ENCODE measurements at regions not wholly inside any gene's neighbourhood (a gene's known extent, or its start where the extent isn't known, plus 50 kb on each side); places are given as distances from the start of the nearest gene placed in this dataset.

GRCh38 chr6:8551386-8551785 is 116.0 kb upstream of the SLC35B3 start:
- ChIA-PET CTCF (no interaction called here), POLR2A (ENCODE audit: unreplicated experiment) (no interaction called here)
- Histone ChIP-seq H3K4me2 (ENCODE audit: low read depth, low read length) (no peak overlapping the region), H3K23ac (ENCODE audit: low read depth, low read length) (no peak overlapping the region), H2AFZ (replicated peaks; ENCODE audit: low read length, poor library complexity) (no peak overlapping the region), H2BK15ac (ENCODE audit: low read depth, low read length) (no peak overlapping the region), H3K9me1 (ENCODE audit: insufficient read depth, low read length) (no peaks in the 10 kb centered on the region), H3K27ac (ENCODE audit: insufficient read depth, low read length) (no peak overlapping the region), H2BK5ac (ENCODE audit: low read depth, low read length, poor library complexity, severe bottlenecking) (no peak overlapping the region), H3K27me3 (ENCODE audit: control insufficient read depth, insufficient read depth, low read length) (no peaks in the 10 kb centered on the region), H2BK20ac (ENCODE audit: low read depth, low read length) (no peak overlapping the region), H3K9me3 (ENCODE audit: control insufficient read depth, insufficient read depth, low read length) (peaks cover 7% of the 10 kb centered on the region), H3K56ac (ENCODE audit: extremely low read depth, insufficient read depth, low read length) (no peak overlapping the region), H3K4ac (ENCODE audit: low read depth, low read length) (no peak overlapping the region), H4K20me1 (ENCODE audit: insufficient read depth, low read length) (no peaks in the 10 kb centered on the region), H3K9ac (ENCODE audit: low read depth, low read length) (no peak overlapping the region), H4K8ac (ENCODE audit: low read depth in 2 of 2, low read length in 2 of 2) (no peak overlapping the region), H3K36me3 (ENCODE audit: control insufficient read depth, insufficient read depth, low read length) (no peaks in the 10 kb centered on the region), H3K4me3 (ENCODE audit: insufficient read depth, low read depth, low read length) (no peak overlapping the region), H2AK5ac (ENCODE audit: low read depth, low read length) (no peak overlapping the region), H4K91ac (ENCODE audit: insufficient read depth, low read depth, low read length) (no peak overlapping the region), H3K79me1 (ENCODE audit: low read depth in 1 of 2, low read length in 2 of 2) (no peaks in the 10 kb centered on the region), H3K4me1 (ENCODE audit: control insufficient read depth, insufficient read depth, low read length) (no peaks in the 10 kb centered on the region), H4K5ac (ENCODE audit: low read depth, low read length) (no peak overlapping the region), H3K18ac (ENCODE audit: low read depth, low read length) (no peak overlapping the region), H2AK9ac (replicated peaks; ENCODE audit: low read depth, low read length, poor library complexity) (no peak overlapping the region), H3K14ac (replicated peaks; ENCODE audit: low read depth, low read length) (no peak overlapping the region), H2BK120ac (ENCODE audit: low read depth, low read length) (no peak overlapping the region)
- BruUV-seq (replicated peaks) = no TSS peak
- intact Hi-C loops (cut with micrococcal nuclease) = no loop called here
- WGBS, 2 experiments (ENCODE audit: extremely low coverage in 2 of 2, insufficient read length in 1 of 2) = no CpG with 5 or more reads among the region's 2 CpGs
- TF ChIP-seq, protein P1, sequence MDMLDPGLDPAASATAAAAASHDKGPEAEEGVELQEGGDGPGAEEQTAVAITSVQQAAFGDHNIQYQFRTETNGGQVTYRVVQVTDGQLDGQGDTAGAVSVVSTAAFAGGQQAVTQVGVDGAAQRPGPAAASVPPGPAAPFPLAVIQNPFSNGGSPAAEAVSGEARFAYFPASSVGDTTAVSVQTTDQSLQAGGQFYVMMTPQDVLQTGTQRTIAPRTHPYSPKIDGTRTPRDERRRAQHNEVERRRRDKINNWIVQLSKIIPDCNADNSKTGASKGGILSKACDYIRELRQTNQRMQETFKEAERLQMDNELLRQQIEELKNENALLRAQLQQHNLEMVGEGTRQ (IDR thresholded peaks at IDR 0.05; ENCODE audit: low read depth, low read length) = no peak
- TF ChIP-seq MXI1 (IDR thresholded peaks at IDR 0.05; ENCODE audit: borderline replicate concordance, low read depth, low read length) (no peak), CHD1 (IDR thresholded peaks at IDR 0.05; ENCODE audit: low read depth, low read length) (no peak), CEBPB (IDR thresholded peaks at IDR 0.05; ENCODE audit: low read depth, low read length) (no peak)
- ATAC-seq (ENCODE audit: low read depth) (no peak), DNase-seq (no peak)
- in situ Hi-C loops (cut with MboI; ENCODE audit: low sequenced_read_pairs) = no loop called here
- dilution Hi-C loops (cut with HindIII; ENCODE audit: low sequenced_read_pairs, unreplicated experiment) = no loop called here
